Stimulated activated CD8-positive, alpha-beta memory T cell treated with anti-CD3 and anti-CD28 coated beads, Interleukin-4, amount 100 ng/mL, for 48 hours (primary cell): ENCODE measurements at regions not wholly inside any gene's neighbourhood (a gene's known extent, or its start where the extent isn't known, plus 50 kb on each side); places are given as distances from the start of the nearest gene placed in this dataset.
"Not testable (repeated sequence)": the region's sequence is repeated elsewhere in the genome, so short reads cannot be mapped to it uniquely, and the experiment has no call there.

Source experiments
- DNase-seq: peaks from one replicate; pipeline ENCODE4 v3.0.0-alpha.2; 2020

DNA sequence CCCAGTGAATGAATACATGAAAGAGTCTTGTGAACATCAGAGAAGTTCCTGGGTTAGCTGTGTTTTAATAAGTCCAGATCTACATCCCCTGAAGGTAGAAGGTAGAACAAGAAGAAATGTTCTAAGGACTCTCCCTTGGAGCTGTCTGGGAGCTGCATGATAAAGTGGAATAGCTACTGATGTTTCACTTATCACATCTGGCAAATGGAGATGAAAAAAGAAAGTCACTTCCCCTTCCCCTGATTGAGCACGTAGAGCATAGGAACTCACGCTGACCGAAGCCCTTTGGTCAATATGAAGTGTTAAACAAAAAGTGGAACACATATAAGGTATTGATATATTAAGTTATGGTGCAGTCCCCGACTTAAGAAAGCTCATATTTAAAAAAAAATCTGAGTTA, 53.2 kb upstream of the PARP1 start:
- DNase-seq, result no peak

DNA sequence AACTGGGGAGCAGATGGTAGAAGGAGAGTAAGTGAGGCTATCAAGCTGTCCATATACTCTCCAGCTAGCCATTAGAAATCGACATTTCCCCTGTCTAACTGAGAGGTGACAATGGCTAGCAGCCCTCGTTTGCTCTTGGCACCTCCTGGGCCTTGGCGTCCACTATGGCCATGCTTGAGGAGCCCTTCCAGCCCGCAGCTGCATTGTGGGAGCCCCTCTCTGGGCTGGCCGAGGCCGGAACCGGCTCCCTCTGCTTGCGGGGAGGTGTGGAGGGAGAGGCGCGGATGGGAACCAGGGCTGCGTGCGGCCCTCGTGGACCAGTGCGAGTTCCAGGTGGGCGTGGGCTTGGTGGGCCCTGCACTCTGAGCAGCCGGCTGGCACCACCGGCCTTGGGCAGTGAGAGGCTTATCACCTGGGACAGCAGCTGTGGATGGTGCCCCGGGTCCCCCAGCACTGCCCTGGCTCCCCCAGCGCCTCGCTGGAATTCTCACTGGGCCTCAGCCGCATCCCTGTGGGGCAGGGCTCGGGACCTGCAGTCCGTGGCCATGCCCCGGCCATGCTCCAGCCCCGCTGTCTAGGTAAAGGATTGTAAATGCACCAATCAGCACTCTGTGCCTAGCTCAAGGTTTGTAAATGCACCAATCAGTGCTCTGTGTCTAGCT, 56.2 kb upstream of the PARP1 start:
- DNase-seq, result no peak

DNA sequence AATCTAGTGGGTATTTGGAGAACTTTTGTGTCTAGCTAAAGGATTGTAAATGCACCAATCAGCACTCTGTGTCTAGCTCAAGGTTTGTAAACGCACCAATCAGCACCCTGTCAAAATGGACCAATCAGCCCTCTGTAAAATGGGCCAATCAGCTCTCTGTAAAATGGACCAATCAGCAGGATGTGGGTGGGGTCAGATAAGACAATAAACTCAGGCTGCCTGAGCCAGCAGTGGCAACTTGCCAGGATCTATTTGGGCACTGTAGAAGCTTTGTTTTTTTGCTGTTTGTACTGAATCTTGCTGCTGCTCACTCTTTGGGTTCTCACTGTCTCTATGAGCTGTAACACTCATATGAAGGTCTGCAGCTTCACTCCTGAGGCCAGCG, 56.7 kb upstream of the PARP1 start:
- DNase-seq, result not testable (repeated sequence)

DNA sequence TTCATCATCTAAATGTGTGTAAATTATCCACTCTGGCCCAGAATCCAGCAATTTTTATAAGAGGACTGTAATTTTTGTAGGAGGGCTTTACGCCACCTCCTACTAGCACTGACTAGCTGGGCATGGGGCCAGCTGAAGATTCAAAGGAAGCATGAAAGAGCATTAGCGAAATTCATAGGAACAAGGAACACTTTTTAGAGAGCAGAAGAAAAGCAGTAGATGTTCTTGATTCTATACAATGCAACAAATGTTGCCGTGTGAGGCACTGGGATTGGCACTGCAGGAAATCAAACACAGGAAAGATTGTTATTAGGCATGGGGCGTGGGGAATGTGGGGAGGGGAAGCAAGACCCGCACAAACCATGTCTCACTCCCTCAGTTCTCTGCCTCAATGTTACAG, 58.4 kb upstream of the PARP1 start:
- no peak for DNase-seq

DNA sequence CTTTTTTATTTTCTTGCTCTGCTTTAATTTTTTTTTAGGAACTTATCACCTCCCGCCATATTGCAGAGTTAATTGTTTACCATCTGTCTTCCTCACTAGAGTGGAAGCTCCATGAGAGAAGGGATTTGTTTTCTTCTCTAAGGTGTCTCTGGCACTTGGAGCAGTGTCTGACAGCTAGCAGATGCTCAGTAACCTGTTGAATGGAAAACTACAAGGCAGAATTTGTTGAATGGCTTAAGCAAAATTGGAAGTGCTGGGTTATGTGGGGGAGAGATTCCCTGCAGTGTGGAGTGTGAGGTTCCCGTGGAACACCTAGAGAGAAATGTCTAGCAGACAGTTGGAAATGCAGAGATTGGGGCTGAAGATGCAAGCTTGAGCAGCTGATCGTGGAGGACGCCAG, 59.5 kb upstream of the PARP1 start:
- no peak for DNase-seq

DNA sequence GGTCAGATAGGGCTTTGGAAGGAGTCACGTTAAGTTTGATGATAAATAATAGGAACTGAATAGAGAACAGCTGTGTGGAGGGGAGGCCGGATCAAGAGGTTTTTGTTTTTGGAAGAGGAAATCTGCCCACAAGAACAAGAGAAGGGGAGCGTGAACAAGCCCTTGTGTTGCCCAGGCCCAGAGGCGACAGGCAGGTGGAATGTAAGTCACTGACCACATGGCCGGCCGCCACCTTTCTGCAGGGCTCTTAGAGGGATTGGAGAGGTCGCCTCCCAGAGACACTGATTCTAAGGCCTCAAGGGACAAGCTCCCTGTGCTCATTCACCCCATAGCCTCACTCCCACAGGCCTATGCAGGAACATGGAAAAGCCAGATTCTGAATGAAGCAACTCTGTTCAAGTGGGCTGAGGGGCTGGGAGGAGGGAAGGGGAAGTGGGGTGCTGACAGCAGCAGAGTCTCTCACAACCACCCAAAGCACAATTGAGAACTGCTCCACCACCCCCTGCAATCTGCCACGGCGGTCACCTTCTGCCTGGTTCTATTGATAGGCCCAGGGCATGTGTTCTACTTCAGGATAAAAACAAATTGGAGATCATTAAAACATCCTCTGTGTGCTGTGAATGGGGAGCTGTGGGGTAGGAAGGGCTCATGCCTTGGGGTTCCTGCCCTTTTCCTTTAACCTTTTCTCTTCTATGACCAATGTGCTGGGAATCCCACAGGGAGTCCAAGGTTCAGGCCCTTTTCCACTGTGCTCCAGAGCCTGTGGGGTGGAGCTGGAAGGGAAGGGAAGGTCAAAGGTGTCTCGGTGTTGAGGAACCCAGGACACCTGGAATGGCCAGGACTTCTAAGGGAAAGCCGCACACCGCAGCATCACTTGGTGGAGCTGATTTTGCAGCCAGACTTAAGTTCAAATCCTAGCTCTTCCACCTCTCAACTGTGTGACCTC, 63.3 kb upstream of the PARP1 start:
- no peak for DNase-seq

DNA sequence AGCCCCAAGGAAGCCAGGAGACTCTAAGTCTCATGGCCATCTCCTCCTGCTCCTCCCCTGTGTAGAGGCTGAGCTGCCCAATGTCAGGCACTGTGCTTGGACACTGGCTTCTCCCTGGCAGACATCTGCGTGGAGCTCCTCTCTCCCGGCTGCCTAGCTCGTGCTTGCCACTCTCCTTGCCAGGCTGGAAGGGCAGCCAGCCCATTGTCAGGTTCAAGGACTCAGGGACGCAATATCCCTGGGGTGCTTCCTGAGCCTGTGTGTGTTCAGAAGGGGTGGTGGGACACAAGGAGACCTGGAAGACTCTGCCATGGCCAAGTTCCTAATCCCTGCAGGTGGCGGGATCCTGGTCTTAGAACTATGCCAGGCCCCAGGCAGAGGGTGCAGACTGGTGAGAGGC, 65.4 kb upstream of the PARP1 start:
- no peak for DNase-seq

DNA sequence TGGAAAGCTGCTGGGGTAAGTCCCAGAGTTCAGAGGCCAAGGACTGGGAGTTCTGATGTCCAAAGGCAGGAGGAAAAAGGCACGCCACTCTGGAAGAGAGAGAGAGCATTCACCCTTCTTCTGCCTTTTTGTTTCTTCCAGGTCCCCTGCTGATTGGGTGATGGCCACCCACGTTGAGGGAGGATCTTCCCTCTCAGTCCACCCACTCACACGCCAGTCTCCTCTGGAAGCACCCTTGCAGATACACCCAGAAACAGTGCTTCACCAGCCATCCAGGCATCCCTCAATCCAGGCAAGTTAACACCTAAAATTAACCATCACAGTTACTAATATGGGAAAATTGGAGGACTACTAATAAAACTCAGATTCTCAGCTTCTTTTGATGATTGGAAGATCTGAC, 66.1 kb upstream of the PARP1 start:
- no peak for DNase-seq

DNA sequence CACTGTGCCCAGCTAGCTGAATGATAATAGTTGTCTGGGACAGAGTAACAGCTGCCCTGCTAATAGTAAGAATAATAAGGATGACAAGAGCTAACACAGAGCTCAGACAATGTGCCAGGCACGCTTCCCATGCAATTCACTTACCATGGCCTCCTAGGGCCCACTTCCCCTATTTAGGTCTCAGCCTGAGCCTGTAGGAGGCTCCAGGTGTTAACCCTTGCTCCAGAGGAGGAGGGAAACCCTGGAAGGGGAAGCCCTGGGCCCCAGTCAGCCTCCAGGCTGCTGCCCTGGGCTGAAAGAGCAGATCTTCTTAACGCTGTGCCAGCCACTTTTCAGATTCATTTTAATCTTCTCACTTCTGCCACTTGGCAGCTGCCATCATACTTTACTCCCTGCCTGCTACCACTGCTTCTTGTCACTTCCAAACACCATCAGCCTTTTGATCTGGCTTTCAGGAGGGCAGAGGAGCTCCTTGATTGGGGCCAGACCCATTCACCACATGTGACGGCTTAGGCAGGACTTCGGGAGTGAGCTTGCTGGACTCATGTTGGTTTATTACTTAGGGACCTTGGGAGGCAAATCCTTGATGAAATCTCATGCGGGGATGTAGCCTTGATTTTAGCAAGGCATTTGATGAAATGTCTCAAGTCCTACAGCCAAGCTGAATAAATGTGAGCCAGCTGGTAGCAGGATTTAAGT, 66.7 kb upstream of the PARP1 start:
- DNase-seq, result no peak

DNA sequence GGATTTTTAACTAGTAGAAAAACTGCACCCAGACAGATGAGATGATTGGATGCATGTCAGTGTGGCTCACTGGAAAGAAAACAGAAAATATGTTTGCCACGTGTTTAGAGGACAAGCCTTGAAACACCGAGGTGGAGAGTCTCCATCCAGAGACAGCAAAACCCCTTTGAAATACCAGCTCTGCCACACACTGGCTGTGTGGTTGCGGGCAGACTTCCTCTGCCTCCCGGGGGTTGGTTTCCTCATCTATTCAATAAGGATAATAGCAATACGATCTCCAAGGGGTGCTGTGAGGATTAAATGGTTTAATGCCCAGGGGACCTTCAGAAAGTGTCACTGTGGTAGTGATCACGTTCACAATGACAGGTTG, 67.2 kb upstream of the PARP1 start:
- DNase-seq, result no peak

DNA sequence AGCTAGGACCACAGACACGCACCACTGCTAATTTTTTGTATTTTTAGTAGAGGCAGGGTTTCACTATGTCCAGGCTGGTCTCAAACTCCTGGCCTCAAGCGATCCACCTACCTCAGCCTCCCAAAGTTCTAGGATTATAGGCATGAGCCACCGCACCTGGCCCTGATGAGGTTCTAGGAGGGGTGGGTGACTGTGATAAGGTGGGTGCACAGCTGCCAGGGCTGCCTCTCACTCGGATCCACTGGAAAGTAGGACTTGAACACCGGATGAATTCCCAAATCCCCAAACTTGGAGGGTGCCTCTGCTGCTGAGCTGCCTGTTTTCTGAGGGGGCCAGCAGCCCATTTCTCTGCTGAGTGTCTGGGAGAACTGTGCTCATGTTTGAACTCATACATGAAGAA, 68.2 kb upstream of the PARP1 start:
- DNase-seq, result no peak

DNA sequence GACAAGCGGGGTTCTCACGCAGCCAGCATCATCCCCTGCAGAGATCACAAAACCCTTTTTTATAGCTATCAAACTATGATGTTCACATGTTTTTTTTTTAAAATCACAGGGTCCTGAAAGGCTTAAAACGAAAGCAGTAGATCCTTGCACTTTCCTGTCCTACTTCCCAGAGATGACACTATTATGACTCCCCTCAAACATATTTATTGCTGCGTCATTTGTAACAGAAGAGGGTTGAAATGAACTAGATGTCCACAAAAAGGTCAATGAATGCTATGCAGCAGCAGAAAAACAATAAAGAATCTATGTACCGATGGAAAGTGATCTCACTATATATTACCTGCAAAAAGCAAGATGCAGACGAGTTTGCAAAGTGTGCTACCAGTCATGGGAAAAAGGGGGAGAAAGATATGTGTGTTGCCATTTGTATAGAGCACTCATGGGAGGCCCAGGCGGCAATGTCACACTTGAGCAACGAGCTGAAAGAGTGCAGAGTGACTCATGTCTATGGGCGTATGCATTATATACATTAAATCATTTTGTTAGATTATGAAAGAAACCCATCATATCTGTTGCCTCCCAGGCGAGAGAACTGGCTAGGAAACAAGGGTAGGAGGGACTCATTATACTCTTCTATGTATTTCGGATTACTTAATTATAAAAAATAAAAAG, 68.9 kb upstream of the PARP1 start:
- DNase-seq, result no peak

DNA sequence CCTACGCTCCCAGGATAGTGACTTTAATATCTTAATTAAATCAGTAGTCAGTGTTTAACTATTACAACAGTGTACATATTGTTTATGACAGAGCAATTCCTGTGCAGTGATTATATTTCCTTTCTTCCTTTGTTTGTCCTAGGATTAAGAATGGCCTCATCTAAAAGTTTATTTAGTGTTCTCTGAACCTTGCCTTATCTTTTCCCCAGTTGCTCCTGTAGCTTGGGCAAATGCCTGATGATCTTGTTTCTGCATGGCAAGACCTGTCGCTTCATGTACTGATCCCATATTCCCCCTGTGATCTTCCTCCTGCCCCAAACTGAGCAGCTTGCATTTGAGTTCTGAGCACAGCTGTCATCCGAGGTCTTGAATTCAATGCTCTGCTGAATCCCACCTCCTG, 69.1 kb upstream of the STUM start:
- no peak for DNase-seq

DNA sequence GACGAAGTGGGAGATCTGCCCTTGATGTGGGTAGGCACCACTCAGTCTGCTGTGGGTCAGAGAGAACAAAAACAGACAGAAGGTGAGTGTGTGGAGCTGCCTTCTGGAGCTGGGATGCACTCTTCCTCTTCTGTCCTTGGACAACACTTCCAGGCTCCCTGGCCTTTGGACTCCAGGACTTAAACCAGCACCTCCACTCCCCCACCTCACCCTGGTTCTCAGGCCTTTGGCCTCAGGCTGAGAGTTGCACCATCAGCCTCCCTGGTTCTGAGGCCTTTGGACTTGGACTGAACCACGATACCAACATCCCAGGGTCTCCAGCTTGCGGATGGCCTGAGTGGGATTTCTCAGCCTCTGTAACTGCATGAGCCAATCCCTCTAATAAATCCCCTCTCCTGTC, 68.1 kb upstream of the STUM start:
- no peak for DNase-seq

DNA sequence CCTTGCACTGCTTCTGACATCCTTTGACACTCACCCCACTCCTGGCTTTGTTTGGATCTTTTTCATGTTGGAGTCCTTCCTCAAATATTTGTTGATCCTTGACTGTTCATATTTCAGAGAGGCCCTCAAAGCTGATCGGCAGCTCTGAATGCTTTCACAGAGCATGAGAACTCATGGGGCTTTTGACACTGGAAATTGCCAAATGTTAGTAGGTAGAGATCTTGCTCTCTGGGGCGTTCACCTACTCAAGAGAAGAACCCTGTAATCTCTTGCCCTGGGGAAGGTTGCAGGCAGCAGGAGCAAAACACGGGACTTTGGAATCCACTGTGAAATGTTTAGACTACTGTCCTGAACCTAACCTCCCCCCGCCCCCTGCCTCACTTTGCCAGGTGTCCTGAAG, 67.4 kb upstream of the STUM start:
- DNase-seq, result no peak

DNA sequence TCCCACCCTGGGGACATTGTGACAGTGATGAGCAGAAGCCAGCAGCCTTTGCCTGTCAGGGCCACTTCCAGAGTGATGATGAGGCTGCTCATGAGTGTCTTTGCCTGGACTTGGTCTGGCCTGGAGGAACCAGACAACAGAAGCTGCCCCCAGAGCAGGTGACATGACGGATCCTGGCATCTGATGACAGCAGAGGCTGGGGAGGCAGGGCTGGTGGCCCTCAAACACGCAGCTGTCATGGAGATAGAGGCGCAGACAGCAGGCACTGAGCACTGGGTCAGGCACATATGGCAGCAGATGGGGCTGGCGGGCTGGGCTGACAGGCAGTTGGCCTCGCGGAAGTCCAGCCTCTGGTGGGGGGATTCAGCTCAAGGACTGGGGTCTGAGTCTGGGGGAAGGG, 66.4 kb upstream of the STUM start:
- no peak for DNase-seq

DNA sequence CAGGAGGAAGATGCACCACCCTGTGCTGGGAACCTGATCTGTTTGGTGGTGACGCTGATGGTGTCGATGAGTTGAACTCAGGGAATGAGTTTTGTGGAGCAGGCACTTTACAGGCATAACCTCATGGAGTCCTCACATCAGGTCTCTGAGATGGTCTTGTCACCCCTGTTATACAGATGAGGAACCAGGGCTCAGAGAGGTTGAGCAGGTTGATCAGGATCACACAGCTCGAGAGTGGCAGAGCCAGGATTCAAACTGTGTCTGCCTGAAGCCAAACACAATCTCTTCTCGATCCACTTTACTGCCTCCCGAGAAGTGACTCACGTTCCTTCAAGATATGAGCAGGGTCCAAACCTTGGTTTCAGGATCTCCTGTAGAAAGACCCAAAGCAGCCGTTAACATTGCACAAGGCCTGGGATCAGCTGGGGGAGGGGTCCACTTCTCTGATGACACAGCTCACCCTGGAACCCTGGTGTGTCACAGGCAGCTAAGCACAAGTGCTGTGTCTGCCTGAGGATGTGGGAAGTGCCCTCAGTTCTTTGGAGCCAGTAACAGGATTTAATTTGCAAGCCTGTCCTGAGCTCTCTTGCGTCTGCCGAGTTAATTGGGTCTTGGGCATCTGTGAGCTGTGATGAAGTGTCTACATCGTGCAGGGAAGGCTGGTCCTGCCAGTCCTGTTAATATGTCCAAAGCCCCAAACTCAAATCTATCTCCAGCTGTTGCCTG, 65.4 kb upstream of the STUM start:
- DNase-seq, result no peak

DNA sequence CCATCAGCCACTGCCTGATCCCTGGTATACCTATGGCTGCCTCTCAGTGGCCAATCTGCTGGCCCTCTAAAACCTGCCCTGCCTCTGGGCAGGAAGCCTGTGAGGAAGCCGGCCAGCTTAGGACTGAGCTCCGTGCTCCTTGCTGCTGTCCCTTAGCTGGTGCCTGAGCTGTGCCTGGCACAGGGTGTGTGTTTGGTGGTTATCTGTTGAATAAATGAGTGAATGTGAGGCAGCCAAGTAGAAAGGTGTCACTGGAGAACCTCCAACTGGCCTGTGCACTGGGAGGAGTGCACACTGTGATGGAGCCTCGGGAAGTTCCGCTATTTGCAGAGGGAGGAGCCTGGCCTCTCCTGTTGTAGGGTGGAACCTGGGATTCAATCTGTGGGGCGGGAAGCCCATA, 63.4 kb upstream of the STUM start:
- no peak for DNase-seq

DNA sequence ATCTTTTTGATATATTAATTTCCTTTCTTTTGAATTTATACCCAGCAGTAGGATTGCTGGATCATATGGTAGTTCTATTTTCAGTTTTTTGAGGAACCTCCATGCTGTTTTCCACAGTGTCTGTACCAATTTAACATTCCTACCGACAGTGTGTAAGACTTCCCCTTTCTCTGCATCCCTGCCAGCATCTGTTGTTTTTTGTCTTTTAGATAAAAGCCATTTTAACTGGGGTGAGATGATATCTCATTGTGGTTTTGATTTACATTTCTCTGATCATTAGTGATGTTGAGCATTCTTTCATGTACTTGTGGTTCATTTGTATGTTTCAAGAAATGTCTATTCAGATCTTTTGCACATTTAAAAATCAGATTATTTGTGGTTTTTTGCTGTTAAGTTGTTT, 62.4 kb upstream of the STUM start:
- no peak for DNase-seq

DNA sequence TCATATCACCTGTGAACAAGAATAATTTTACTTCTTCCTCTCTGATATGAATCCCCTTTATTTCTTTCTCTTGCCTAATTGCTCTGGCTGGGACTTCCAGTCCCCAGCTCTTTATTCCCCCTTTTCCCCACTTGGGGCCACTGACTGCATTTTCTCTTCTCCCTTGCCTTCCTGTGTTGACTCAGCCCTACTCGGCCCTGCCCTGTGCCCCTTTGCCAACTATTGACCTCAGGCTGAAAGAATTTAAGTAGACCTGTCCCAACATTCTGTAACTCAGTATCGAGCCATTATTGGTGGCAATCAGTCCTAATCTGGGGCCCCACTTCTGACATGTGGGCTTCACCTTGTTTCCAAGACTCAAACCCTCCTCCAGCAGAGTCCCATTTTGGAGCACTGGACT, 60.6 kb upstream of the STUM start:
- DNase-seq, result no peak

DNA sequence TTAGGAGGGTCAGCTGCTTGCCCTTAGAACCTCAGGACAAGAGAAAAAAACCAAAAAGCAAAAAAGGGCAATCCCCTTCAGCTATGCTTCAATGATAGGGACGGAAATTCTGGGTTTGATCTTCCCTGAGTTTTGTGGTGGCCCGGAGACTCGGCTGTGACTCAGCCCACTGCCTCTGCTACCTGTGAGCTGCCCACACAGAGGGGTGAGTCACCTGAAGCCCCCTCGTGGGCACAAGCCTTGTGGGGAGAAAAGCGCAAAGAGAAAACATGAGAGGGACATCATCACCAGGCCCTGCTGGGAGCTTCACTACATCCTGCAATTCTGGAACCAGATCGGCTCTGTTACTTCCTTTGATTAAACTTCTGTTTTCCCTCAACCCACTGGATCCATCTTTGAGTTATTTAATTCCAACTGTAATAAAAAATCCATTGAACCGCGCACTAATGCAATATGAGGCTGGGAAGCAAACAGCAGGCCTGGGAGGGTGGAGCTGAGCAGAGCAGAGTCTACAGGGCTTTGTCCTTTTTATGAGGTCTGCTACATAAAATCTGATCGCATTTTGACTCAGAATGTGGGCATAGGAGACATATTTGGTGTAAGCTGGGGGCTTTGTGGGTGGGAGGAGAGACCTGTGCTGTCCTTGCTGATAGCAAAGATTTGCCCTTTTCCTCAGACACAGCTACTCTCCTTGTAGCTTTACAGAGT, 58.7 kb upstream of the STUM start:
- peak; percentile 39 for DNase-seq

DNA sequence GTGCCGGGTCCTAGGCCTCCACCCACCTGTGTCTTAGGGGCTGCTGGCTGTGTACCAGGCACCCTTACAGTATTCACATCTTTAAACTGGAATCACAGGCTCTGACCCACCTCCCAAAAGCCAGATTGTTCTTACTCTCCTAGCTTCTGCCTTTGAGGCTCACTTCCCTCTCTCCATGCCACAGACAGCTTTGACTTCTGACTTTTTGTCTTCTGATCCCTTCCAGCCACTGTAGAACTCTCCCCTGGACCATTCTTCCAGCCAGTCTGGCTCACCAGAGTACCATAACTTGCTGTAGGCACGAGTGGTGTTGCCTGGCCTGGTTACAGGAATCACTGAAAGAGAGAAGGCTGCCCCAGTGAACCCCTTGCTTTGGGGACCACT, 58.1 kb upstream of the STUM start:
- no peak for DNase-seq
